GM19023 (cell line): ENCODE measurements at regions not wholly inside any gene's neighbourhood (a gene's known extent, or its start where the extent isn't known, plus 50 kb on each side); places are given as distances from the start of the nearest gene placed in this dataset.
"Not testable (repeated sequence)": the region's sequence is repeated elsewhere in the genome, so short reads cannot be mapped to it uniquely, and the experiment has no call there.

Source experiments
- ATAC-seq: cut with Tn5 transposase; IDR thresholded peaks from one replicate; pipeline ENCODE4 v1.9.1; 2021; ENCODE audit warnings: mild to moderate bottlenecking, moderate library complexity; ENCODE audit not compliant: unreplicated experiment

DNA sequence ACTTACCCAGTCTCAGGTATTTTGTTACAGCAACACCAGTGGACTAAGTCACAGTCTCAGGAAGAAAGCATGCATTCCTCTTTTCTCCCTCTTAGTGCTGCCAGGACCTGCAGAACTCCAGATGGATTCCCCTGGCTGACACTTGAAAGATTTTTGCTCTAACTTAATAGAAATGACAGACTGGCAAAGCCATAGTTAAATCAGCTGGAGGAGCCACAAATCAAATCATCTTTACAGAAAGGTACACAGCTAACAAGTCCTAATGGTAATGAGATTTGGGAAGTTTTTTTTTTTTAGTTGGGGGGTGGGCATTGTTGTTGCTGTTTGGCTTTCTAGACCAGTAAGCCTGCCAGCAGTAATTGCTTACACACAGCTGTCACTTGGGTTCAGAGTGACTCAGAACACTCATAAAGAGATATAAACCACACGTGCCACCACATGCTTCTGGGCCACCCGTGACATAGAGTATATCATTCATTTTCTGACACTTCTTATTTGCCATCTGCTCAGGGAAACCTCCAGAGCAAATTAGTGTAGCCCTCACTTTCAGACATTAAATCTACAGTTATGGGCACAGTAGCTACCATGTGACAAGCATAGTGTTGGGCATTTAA lies 72.4 kb downstream of the FH start:
- no peak for ATAC-seq

DNA sequence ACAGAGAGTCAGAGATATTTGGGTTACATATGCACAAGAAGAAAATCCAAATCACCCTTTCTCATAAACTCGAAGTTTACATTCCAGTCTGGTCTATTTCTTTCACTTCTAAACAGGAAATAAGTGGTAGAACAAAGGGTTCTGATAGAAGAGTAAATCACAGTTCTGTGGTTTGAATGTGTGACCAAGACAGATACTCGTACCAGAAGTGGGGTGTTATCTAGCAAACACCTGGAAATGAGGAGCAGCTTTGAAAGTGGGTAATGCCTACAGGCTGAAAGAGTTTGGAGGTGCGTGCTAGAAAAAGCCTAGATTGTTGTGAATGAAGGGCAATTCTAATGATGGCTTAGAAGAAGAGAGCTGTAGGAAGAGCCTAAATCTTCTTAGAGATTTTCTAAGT lies 74.7 kb downstream of the FH start:
- ATAC-seq = no peak

DNA sequence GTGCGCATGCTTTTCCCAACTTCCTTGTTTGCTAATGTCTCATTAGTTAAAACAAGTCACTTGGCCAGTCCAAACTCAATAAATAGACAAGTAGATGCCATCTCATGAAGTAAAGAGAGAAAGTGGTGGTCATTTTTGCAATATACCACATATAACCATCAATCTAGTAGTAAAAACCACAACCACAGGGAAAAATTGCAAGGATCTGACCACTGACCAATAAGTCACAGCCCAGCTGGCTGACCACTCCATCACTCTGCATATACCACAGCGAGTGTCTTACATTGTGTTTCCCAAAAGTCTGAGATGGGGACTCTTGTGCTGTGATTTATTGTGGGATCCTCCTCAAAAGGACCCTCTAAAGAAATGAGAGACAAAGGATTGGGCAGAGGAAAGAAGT lies 76.0 kb downstream of the FH start:
- ATAC-seq = no peak

DNA sequence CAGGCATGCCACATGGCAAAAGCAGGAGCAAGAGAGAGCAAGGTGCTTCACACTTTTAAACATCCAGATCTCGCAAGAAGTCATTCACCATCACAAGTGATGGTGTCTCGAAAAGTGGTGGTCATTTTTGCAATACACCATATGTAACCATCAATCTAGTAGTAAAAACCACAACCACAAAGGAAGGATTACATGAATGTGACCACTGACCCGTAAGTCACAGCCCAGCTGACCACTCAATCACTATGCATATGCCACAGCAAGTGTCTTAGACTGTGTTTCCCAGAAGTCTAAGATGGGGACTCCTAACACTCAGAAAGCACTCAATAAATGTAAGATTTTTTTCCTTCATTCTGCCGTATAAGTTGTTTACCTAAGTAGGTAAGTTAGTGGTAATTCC lies 76.9 kb downstream of the FH start:
- no peak for ATAC-seq

DNA sequence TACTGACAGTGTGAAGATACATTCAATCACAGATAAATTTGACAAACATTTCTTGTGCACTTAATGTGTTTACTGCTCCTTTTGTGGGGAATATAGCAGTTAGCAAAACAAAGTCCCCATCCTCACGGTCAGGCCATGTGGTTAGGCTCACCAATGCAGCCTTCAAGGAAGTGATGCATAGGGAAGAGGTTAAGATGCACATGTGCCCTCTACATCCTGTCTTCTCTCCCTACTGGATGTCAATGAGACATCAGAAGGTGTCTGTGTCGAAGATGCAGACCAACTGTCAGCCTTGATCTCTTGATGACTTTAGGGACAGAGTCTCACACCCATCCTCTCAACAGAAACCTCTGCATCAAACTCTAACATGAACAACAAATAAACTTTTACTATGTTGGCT lies 78.7 kb downstream of the FH start:
- no peak for ATAC-seq

DNA sequence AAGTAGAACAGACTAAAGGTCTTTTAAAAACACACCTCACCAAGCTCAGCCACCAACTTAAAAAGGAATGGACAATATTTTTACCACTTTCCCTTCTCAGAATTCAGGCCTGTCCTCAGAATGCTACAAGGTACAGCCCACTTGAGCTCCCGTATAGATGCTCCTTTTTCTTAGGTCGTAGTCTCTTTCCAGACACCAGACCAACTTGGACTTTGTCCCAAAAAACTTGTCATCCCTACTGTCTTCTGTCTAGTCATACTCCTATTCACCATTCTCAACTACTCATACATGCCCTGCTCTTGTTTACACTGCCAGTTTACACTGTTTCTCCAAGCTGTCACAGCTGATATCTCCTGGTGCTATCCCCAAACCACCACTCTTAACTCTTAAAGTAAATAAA lies 80.9 kb downstream of the FH start:
- not testable (repeated sequence) for ATAC-seq

DNA sequence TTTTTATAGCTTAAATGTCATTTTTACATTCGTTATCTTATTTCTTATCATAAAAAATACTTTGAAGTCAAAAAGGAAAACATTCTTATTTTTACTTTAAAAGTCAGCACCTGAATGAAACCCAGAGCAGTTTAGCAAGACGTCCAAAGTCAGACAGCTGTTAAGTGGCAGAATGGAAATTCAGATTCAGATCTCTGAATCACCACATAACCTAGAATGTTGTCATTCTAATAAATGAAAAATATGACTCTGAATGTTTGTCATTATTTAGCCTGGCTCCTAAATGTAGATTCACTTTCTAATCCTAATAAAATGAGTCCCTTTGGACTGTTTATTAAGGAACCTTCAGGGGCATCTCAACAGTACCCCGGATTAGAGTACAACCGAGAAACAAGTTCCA lies 75.2 kb upstream of the RGS7 start:
- ATAC-seq = no peak

DNA sequence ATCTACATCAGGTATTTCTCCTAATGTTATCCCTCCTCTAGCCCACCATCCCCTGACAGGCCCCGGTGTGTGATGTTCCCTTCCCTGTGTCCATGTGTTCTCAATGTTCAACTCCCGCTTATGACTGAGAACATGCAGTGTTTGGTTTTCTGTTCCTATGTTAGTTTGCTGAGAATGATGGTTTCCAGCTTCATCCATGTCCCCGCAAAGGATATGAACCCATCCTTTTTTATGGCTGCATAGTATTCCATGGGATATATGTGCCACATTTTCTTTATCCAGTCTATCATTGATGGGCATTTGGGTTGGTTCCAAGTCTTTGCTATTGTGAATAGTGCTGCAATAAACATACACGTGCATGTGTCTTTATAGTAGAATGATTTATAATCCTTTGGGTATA lies 68.1 kb upstream of the RGS7 start:
- ATAC-seq = not testable (repeated sequence)

DNA sequence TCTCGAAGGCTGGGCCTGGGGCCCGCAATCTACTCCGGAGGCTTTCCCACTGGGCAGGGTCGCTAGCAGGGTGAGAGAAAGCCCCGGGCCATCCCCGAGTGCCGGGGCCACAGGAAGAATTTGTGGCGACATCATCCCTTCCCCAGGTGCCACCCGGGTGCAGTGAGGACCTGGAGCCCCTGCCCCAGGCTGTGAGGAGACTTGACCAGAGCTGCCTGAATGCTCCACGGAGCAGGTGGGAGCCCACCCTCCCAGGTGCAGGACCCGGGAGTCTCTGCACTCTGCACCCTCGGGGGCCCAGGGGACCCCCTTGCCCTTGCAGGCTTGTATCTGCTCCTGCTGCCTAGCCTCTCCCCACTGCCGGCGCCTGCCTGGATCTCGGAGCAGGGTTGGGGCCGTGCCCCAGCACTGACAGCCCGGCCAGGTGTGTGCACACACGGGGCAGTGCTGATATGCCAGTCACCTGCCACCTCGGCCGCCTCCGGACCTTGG lies 67.5 kb upstream of the RGS7 start:
- ATAC-seq = peak; percentile 5

DNA sequence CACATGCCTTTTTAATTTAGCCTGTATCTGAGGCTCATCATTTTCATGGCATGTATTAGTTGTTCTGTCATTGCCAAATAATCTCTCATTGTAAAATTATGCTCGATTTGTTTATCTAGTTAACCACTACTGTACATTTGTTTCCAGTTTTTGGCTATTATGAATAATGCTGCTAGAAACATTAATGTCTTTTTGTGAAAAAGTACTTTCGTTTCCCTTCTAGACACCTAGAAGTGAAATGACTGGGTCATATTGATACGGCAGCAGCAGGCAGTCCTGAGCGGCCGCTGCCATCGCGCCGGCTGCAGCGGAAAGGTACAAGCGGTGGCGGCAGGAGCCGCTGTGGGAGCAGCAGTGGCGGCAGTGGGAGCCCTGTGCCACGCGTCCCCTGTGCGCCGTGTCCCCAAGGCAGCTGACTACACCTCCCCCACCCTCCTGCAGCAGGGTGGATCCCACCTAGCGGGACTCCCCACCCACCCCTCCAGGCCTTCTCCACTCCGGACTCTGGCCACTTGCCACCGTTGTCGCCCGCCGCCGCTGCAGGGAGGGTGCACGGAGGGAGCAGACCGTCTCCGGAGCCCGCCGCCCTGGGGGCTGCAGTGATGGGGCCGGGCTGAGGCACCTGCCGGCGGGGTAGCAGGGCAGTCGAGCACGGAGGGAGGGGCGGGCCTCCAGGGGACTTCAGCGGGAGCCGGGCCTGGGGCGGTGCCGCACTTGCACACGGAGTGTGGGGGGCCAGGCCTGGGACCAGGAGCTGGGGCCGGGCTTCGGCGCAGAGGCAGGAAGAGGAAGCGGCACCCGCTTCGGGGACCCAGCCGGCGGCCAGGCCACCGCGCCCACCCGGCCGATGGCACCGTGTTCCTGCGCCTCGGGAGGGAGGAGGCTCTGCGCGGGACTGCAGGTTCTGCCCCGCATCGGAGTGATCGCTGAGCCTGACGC lies 66.8 kb upstream of the RGS7 start:
- ATAC-seq = peak; percentile 83

DNA sequence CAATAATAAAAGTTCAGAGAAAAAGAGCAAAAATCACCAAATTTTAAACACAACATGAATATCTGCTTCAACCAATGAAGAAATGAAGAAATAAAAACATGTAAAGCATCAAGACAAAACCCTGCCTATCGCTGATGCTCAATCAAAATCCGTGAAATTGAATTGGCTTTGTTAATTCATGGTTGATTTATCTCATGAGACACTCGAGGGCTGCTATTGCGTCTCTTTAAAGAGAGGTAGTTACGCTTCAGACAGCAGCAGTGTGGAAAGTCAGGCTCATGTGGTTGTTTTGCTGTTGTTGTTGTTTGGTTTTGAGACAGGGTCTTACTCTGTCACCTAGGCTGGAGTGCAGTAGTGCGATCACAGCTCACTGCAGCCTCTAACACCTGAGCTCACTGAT lies 65.5 kb upstream of the RGS7 start:
- no peak for ATAC-seq

DNA sequence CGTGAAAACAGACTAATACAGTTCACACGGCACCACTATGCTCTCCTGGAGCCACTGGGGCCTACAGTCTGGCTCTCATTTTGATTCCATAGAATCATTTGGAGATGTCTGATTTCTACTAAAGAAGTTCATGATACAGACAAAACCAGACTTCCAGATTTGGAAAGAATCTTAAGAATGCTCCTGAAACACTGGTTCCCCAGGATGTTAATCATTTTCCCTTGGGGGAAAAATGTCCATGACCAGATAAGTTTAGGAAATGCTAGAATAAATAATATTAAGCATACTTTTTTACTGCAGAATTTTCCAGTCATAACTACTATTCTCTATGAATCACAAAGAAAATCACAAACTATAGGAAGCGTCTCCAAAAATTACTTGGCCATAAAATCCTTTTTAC lies 63.0 kb upstream of the RGS7 start:
- ATAC-seq = no peak

DNA sequence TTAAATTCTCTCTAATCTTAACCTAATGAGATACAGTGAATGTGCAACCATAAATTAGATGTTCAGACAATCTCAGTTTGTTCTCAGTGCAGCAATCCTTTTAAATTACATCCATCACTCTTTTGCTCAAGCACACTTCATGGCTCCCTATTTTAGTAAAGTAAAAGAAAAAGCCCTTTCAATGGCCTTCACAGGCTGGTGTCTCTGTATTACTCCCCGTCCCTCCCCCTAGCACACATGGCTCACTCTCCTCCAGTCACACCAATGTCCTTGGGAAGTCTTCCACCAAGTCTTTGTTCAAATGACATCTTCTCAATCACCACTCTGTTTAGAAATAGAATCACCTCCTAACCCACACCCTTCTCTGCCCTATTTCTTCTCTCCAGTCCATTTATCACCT lies 60.3 kb upstream of the RGS7 start:
- no peak for ATAC-seq

DNA sequence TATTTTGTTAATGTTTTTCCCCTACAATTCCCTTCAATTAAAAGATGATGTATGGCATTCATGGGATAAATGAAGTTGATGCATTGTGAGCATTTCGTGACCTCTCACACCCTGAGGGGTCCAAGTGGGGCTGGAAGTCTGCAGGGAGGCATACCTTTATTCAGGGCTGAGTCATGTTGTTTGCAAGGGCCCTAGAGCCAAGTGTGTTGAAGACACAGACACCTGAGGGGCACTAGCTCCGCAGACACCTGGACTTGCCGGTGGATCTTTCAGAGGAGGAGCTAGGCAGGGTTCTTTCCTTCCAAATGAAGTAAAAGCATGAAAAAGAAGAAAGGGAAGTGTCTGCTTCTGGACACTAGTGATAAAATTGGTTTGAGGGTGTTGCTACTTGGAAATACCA lies 57.0 kb upstream of the RGS7 start:
- no peak for ATAC-seq

DNA sequence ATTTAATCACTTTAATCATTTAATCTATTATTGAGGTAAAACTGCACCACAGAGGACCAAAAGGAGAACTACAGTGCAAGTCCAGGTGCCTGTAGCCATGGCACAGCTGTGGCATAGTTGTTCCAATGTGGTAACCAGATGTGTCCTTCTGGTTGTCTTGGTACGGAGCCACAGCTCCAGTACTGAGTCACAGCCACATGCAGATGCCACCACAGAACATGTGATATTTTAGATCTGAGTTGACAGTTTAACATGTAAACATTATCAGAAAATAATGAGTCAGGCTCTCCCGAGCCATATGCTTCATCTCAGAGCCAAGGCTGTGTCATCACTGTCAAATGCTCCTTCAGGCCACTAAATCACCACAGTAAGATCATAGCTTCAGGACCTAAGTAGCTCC lies 56.4 kb upstream of the RGS7 start:
- no peak for ATAC-seq

DNA sequence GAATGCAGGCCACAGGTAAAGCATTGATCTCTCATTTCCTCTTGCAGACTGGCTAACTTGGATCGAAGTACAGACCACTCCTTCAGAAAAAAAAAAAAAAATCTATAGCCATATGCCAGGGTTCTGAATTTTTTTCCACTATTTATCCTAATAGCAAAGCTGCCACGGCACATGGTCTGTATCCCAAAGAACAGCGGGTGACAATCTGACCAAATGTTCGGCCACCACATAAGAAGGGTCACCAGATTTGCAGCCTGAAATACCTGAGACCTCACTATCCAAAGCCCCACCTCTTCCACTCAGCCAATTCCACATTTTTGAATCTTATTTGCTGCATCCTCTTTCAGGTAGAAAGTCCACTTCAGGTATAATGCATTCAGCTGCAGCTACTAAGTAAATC lies 55.6 kb upstream of the RGS7 start:
- ATAC-seq = no peak

DNA sequence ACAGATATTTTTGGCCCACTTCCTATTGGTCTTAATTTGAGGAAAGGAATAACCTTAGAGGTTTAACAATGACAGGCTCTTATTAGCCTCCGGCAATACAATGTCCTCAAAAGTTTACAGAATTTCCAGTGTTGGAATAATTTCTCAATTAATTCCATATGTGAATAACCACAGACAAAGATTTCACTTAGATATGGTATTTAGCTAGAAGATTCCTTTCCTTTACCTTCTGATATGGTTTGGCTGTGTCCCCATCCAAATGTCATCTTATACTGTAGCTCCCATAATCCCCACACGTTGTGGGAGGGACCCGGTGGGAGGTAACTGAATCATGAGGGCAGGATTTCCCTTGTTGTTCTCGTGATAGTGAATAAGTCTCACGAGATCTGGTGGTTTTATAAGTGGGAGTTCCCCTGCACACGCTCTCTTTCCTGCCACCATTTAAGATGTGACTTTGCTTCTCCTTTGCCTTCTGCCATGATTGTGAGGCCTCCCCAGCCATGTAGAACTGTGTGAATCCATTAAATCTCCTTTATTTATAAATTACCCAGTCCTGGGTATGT lies 54.9 kb upstream of the RGS7 start:
- ATAC-seq = no peak

DNA sequence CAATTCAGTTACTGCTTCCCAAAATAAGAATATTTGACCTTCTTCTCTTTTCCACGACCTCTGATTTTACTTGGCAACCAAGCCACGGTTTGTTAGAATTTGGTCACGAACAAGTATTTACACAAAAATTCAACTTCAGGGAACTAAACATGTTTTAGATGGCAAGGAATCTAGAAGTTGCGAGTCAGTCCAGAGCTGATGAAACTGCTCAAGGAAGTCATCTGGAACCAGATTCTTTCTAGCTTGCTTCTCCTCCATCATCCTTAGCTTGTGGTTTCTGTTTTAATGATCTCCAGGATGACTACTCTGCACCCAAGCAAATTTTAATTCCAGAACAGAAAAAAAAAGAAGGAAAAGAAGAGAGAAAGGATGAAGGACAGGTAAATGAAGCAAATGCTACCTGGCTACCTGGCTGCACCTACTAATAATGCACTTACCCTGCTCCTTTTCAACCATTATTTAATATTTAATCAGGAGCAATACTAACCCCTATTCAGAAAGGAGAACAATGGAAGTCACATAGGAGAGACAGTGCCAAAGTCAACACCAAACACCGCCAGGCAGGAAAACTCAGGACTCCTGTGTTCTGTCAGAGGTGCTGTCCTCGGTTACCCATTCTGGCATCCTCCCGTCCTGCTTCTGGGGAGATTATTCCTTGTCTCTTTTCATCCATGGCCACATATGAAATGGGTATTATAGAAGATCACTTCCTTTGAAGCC lies 54.2 kb upstream of the RGS7 start:
- no peak for ATAC-seq

DNA sequence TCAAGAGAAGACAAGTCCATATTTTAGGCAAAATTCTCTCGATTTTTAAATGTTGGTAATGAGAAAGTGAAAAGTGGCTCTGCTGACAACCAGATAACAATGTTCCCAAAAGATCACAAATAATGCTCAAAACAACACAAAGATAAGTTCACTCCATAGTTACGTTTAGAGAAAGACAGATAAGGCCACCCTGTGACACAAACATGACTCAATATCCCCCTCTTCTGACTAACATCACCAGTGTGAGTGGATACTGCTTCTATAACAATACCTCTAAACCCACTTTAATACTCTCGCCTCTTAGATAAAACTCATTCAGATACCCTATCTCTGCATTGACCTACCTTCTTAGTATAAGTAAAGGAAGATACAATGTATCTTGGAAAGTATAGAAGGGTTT lies 51.2 kb upstream of the RGS7 start:
- no peak for ATAC-seq
